ENCODE measurements at regions not wholly inside any gene's neighbourhood (a gene's known extent, or its start where the extent isn't known, plus 50 kb on each side); places are given as distances from the start of the nearest gene placed in this dataset.

DNA sequence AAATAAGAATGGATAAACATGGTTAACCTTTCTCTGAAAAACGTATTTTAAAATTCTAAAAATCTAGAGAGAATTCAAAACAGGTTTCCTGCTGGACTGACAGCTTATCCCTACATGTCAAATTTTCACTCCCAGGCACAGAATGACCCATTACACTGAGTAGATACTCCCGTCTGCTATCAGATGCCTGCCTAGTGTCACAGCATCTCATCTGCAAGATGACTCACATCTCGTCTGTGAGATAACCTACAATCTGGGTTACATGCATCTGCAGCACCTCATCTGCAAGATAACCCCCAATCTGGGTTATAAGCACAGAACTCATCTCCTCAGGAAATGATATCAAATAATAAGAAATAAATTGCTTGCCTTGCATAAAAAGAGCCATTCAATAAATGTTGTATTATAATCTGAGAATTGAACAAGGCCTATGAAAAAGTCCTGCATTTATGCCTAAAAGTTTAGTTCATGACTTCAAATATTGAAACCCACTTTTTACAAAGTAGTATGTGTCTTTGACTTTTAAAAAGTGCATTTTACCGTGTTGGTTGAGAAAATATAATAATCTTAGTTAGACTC lies 188.3 kb upstream of the THBS1 start:
- Mint-ChIP-seq H3K36me3 (ENCODE audit: low read depth) (no peaks in the 10 kb centered on the region), H3K4me1 (peaks cover 12% of the 10 kb centered on the region), H3K27me3 (ENCODE audit: low read depth) (peaks cover 8% of the 10 kb centered on the region), H3K9me3 (no peaks in the 10 kb centered on the region), H3K27ac (no peak overlapping the region), H3K4me3 (no peak overlapping the region)
- TF ChIP-seq, protein P1, sequence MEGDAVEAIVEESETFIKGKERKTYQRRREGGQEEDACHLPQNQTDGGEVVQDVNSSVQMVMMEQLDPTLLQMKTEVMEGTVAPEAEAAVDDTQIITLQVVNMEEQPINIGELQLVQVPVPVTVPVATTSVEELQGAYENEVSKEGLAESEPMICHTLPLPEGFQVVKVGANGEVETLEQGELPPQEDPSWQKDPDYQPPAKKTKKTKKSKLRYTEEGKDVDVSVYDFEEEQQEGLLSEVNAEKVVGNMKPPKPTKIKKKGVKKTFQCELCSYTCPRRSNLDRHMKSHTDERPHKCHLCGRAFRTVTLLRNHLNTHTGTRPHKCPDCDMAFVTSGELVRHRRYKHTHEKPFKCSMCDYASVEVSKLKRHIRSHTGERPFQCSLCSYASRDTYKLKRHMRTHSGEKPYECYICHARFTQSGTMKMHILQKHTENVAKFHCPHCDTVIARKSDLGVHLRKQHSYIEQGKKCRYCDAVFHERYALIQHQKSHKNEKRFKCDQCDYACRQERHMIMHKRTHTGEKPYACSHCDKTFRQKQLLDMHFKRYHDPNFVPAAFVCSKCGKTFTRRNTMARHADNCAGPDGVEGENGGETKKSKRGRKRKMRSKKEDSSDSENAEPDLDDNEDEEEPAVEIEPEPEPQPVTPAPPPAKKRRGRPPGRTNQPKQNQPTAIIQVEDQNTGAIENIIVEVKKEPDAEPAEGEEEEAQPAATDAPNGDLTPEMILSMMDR (IDR thresholded peaks at IDR 0.05; ENCODE audit: unreplicated experiment in 3 of 3), result no peak

DNA sequence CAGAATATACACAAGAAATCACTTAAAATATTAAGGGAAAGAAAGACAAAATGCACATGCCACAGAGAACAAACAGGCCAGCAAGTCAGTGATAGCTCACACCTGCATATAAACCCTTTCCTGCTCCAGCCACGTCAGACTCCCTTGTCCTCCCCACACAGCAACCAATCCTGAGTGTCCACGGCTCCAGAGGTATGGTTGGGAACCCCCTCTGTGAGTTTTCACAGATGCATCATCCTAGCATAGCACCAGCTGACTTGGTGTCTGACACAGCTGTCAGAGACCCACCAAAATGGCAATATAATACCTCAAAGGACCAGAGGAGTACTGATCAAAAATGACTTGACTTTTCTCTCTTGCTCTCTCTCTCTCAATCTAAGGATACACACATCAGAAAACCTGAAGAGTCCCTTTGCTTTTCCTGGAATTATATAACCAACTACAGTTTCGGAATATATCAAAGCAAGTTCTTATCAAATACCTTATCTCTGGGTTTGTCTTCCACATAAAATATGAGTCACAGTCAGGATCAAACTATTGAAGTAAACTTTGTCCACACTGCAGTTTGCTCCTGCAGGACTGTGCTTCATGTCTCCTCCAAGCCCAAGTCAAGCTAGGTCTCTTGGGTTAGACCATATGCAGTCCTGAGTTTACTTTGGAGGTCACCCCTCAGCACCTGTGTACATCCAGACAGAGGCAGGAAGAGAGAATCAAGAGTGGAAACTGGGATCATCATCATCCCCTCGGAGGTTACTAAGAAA lies 187.1 kb upstream of the THBS1 start:
- H3K36me3 Mint-ChIP-seq (ENCODE audit: low read depth), result no peaks in the 10 kb centered on the region
- TF ChIP-seq, protein P1 (IDR thresholded peaks at IDR 0.05; ENCODE audit: unreplicated experiment in 3 of 3), result no peak

DNA sequence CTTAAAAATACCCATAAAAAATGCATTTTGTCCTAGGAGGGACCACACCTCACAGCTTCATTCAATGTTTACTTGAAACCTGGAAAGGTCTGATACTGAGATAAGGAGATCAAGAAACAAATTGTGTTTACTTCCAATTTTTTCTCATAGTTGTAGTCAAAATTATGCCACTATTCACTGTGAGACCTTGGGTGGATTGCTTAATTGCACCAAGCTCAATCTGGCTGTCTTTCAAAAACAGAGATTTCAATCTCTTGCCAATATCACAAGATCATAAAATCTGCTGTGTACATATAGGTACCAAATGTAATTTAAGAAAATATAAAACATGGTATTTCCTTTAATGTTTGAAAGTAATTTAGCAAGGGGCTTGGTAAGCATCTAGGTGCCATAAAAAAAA lies 186.4 kb upstream of the THBS1 start:
- no peaks in the 10 kb centered on the region for H3K9me3 Mint-ChIP-seq
- peaks cover 12% of the 10 kb centered on the region for H3K4me1 Mint-ChIP-seq
- H3K4me3 Mint-ChIP-seq, result no peak overlapping the region
- no peak overlapping the region for H3K27ac Mint-ChIP-seq
- H3K27me3 Mint-ChIP-seq (ENCODE audit: low read depth), result peaks cover 4% of the 10 kb centered on the region
- no peaks in the 10 kb centered on the region for H3K36me3 Mint-ChIP-seq (ENCODE audit: low read depth)
- TF ChIP-seq, protein P1 (IDR thresholded peaks at IDR 0.05; ENCODE audit: unreplicated experiment in 3 of 3), result no peak

More for the DNA sequence above, 187.1 kb upstream of the THBS1 start:
- Mint-ChIP-seq H3K27ac (no peak overlapping the region), H3K4me3 (no peak overlapping the region), H3K4me1 (peaks cover 12% of the 10 kb centered on the region), H3K27me3 (ENCODE audit: low read depth) (peaks cover 5% of the 10 kb centered on the region), H3K9me3 (no peaks in the 10 kb centered on the region)

DNA sequence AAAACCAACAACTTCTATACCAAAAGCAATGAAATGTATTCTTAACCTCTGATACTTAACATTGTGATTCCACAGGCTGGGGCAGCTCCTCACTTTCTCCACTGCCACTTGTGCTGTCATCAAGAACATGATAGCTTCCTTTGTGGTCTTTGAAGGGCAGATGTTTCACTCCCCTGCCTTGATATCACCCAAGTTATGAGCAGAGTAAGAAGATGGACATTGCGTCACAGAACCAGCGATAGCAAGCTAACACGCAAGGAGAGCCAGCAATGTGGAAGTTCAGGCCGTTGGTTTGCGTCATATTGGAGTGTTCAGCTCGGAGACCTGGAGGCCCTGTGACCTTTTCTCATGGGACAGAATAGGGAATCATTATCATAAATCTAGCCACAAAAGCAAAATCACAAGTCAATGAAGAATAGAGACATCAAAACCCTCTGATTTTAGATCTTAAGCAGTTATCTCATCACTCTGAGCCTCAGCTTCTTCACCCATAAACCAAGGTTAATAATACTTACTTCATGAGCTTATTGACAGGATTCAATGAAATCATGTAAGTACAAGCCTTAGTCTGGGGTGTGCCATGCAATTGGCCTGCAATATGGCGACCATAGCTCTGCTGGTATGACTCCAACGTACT lies 183.8 kb upstream of the THBS1 start:
- no peaks in the 10 kb centered on the region for H3K36me3 Mint-ChIP-seq (ENCODE audit: low read depth)
- peaks cover 3% of the 10 kb centered on the region for H3K9me3 Mint-ChIP-seq
- no peak overlapping the region for H3K4me3 Mint-ChIP-seq
- peaks cover under 1% of the 10 kb centered on the region for H3K27me3 Mint-ChIP-seq (ENCODE audit: low read depth)
- H3K27ac Mint-ChIP-seq, result peak overlapping the region in 1 of 3 experiments; percentile 44
- TF ChIP-seq, protein P1 (IDR thresholded peaks at IDR 0.05; ENCODE audit: unreplicated experiment in 3 of 3), result no peak
- peaks cover 12% of the 10 kb centered on the region for H3K4me1 Mint-ChIP-seq

DNA sequence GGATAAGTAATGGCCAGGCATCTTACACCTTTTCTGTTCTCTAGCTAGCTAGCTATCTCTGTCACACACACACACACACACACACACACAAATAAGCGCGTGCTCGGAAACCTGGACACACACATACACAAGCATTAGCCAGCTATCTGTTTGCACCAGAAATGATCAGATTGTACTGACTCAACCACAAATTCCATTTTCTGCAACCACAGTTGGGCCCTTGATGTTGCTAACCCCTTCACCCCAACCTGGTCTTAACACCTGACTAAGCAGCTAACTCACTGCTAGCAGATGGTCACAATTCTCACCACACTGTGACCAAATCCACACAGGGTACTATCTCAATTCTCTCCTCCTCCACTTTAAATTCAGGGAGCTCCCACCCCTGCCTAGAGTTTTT lies 183.0 kb upstream of the THBS1 start:
- H3K9me3 Mint-ChIP-seq, result peaks cover 3% of the 10 kb centered on the region
- TF ChIP-seq, protein P1 (IDR thresholded peaks at IDR 0.05; ENCODE audit: unreplicated experiment in 3 of 3), result no peak
- no peaks in the 10 kb centered on the region for H3K27me3 Mint-ChIP-seq (ENCODE audit: low read depth)
- H3K4me3 Mint-ChIP-seq, result no peak overlapping the region
- H3K4me1 Mint-ChIP-seq, result peaks cover 17% of the 10 kb centered on the region
- H3K36me3 Mint-ChIP-seq (ENCODE audit: low read depth), result no peaks in the 10 kb centered on the region
- peak overlapping the region in 1 of 3 experiments; percentile 50 for H3K27ac Mint-ChIP-seq
